NCI-H2227 (cell line): ENCODE measurements at regions not wholly inside any gene's neighbourhood (a gene's known extent, or its start where the extent isn't known, plus 50 kb on each side); places are given as distances from the start of the nearest gene placed in this dataset.

ENCODE experiments used
- DNase-seq: peaks from one replicate; lab custom pipeline; 2025; ENCODE audit not compliant: unreplicated experiment; lab: John Stamatoyannopoulos, UW

- no peak for DNase-seq
These were observed 2651.1 kb upstream of the PCDH20 start for GRCh38 chr13:64066711-64067110.

- no peak for DNase-seq
These were observed 2646.0 kb upstream of the PCDH20 start for GRCh38 chr13:64061649-64062048.

- no peak for DNase-seq
These were observed 2641.8 kb upstream of the PCDH20 start for GRCh38 chr13:64057372-64058020.

- DNase-seq, result no peak
These were observed 2638.7 kb upstream of the PCDH20 start for GRCh38 chr13:64054321-64054720.

- no peak for DNase-seq
These were observed 2636.9 kb upstream of the PCDH20 start for GRCh38 chr13:64052521-64052920.

GRCh38 chr13:64051278-64051677 is 2635.6 kb upstream of the PCDH20 start:
- DNase-seq, result no peak

- DNase-seq, result no peak
These were observed 2625.6 kb upstream of the PCDH20 start for GRCh38 chr13:64041296-64041695.

GRCh38 chr13:64033921-64034320 is 2618.3 kb upstream of the PCDH20 start:
- no peak for DNase-seq

- no peak for DNase-seq
These were observed 2613.9 kb upstream of the PCDH20 start for GRCh38 chr13:64029343-64030093.

GRCh38 chr13:64028551-64028950 is 2612.9 kb upstream of the PCDH20 start:
- DNase-seq, result no peak

- no peak for DNase-seq
These were observed 2604.5 kb upstream of the PCDH20 start for GRCh38 chr13:64020126-64020525.

- DNase-seq, result no peak
These were observed 2591.7 kb upstream of the PCDH20 start for GRCh38 chr13:64007339-64007738.

- DNase-seq, result no peak
These were observed 2584.7 kb upstream of the PCDH20 start for GRCh38 chr13:64000321-64000720.

GRCh38 chr13:63999614-64000305 is 2584.1 kb upstream of the PCDH20 start:
- no peak for DNase-seq

GRCh38 chr13:63983366-63983765 is 2567.7 kb upstream of the PCDH20 start:
- no peak for DNase-seq

- no peak for DNase-seq
These were observed 2564.3 kb upstream of the PCDH20 start for GRCh38 chr13:63979951-63980350.

GRCh38 chr13:63972328-63972727 is 2556.7 kb upstream of the PCDH20 start:
- DNase-seq, result no peak

- DNase-seq, result no peak
These were observed 2539.0 kb upstream of the PCDH20 start for GRCh38 chr13:63954683-63955082.

- no peak for DNase-seq
These were observed 2532.4 kb upstream of the PCDH20 start for GRCh38 chr13:63948045-63948444.

GRCh38 chr13:63944911-63945310 is 2529.3 kb upstream of the PCDH20 start:
- DNase-seq, result no peak

GRCh38 chr13:63942372-63942771 is 2526.7 kb upstream of the PCDH20 start:
- no peak for DNase-seq

GRCh38 chr13:63938851-63939250 is 2523.2 kb upstream of the PCDH20 start:
- no peak for DNase-seq
